H1 (cell line): ENCODE measurements at regions not wholly inside any gene's neighbourhood (a gene's known extent, or its start where the extent isn't known, plus 50 kb on each side); places are given as distances from the start of the nearest gene placed in this dataset.

ENCODE experiments used
- NRF1 ChIP-seq: IDR thresholded peaks from 2 replicates; pipeline ENCODE4 v1.6.1; 2011; ENCODE audit warnings: mild to moderate bottlenecking, low read depth, low read length, improper control_type of control experiment
- TAF7 ChIP-seq: optimal IDR thresholded peaks from 2 replicates; pipeline ENCODE3; 2011; ENCODE audit warnings: low read depth, mild to moderate bottlenecking, inconsistent platforms, low read length, moderate library complexity, borderline replicate concordance
- TF ChIP-seq, protein P1 (sequence below): fragments of 300-600 bp; sonication (generic); IDR thresholded peaks from 2 replicates; pipeline ENCODE4 v1.7.1; 2012; ENCODE audit warnings: low read length, moderate library complexity, mild to moderate bottlenecking, inconsistent platforms; ENCODE audit not compliant: insufficient replicate concordance
- TF ChIP-seq, protein P2 (sequence below): IDR thresholded peaks from 2 replicates; pipeline ENCODE4 v1.6.1; 2012; ENCODE audit warnings: inconsistent platforms

DNA sequence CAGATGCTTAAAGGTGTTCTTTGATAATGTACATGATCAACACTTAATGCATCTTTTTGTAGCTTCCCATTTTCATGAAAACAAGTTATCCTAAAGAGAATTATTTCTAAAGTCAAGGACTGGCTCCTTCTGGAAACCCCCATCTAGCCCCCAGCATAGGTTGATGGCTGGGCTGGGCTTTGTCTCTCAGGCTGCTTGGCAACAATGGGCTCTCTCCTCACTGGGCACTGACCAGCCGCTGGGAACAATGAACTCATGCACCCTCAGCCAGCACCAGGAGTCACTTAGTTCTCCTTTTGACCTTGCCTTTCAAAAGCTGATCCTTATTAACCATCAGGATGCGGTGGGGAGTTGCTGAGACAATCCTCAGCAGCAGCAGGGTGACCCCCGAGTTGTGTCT is 293.0 kb upstream of the PLXNA2 start (continued):
- TF ChIP-seq, protein P1, sequence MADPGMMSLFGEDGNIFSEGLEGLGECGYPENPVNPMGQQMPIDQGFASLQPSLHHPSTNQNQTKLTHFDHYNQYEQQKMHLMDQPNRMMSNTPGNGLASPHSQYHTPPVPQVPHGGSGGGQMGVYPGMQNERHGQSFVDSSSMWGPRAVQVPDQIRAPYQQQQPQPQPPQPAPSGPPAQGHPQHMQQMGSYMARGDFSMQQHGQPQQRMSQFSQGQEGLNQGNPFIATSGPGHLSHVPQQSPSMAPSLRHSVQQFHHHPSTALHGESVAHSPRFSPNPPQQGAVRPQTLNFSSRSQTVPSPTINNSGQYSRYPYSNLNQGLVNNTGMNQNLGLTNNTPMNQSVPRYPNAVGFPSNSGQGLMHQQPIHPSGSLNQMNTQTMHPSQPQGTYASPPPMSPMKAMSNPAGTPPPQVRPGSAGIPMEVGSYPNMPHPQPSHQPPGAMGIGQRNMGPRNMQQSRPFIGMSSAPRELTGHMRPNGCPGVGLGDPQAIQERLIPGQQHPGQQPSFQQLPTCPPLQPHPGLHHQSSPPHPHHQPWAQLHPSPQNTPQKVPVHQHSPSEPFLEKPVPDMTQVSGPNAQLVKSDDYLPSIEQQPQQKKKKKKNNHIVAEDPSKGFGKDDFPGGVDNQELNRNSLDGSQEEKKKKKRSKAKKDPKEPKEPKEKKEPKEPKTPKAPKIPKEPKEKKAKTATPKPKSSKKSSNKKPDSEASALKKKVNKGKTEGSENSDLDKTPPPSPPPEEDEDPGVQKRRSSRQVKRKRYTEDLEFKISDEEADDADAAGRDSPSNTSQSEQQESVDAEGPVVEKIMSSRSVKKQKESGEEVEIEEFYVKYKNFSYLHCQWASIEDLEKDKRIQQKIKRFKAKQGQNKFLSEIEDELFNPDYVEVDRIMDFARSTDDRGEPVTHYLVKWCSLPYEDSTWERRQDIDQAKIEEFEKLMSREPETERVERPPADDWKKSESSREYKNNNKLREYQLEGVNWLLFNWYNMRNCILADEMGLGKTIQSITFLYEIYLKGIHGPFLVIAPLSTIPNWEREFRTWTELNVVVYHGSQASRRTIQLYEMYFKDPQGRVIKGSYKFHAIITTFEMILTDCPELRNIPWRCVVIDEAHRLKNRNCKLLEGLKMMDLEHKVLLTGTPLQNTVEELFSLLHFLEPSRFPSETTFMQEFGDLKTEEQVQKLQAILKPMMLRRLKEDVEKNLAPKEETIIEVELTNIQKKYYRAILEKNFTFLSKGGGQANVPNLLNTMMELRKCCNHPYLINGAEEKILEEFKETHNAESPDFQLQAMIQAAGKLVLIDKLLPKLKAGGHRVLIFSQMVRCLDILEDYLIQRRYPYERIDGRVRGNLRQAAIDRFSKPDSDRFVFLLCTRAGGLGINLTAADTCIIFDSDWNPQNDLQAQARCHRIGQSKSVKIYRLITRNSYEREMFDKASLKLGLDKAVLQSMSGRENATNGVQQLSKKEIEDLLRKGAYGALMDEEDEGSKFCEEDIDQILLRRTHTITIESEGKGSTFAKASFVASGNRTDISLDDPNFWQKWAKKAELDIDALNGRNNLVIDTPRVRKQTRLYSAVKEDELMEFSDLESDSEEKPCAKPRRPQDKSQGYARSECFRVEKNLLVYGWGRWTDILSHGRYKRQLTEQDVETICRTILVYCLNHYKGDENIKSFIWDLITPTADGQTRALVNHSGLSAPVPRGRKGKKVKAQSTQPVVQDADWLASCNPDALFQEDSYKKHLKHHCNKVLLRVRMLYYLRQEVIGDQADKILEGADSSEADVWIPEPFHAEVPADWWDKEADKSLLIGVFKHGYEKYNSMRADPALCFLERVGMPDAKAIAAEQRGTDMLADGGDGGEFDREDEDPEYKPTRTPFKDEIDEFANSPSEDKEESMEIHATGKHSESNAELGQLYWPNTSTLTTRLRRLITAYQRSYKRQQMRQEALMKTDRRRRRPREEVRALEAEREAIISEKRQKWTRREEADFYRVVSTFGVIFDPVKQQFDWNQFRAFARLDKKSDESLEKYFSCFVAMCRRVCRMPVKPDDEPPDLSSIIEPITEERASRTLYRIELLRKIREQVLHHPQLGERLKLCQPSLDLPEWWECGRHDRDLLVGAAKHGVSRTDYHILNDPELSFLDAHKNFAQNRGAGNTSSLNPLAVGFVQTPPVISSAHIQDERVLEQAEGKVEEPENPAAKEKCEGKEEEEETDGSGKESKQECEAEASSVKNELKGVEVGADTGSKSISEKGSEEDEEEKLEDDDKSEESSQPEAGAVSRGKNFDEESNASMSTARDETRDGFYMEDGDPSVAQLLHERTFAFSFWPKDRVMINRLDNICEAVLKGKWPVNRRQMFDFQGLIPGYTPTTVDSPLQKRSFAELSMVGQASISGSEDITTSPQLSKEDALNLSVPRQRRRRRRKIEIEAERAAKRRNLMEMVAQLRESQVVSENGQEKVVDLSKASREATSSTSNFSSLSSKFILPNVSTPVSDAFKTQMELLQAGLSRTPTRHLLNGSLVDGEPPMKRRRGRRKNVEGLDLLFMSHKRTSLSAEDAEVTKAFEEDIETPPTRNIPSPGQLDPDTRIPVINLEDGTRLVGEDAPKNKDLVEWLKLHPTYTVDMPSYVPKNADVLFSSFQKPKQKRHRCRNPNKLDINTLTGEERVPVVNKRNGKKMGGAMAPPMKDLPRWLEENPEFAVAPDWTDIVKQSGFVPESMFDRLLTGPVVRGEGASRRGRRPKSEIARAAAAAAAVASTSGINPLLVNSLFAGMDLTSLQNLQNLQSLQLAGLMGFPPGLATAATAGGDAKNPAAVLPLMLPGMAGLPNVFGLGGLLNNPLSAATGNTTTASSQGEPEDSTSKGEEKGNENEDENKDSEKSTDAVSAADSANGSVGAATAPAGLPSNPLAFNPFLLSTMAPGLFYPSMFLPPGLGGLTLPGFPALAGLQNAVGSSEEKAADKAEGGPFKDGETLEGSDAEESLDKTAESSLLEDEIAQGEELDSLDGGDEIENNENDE, result no peak
- no peak for TF ChIP-seq NRF1
- TF ChIP-seq, protein P2, sequence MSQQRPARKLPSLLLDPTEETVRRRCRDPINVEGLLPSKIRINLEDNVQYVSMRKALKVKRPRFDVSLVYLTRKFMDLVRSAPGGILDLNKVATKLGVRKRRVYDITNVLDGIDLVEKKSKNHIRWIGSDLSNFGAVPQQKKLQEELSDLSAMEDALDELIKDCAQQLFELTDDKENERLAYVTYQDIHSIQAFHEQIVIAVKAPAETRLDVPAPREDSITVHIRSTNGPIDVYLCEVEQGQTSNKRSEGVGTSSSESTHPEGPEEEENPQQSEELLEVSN, result no peak
- no peak for TF ChIP-seq TAF7
